Stimulated activated CD4-positive, alpha-beta T cell treated with anti-CD3 and anti-CD28 coated beads, Interleukin-12 subunit alpha, Interleukin-12 subunit beta, amount 100 ng/mL, for 48 hours (primary cell): ENCODE measurements at regions not wholly inside any gene's neighbourhood (a gene's known extent, or its start where the extent isn't known, plus 50 kb on each side); places are given as distances from the start of the nearest gene placed in this dataset.
"Not testable (repeated sequence)": the region's sequence is repeated elsewhere in the genome, so short reads cannot be mapped to it uniquely, and the experiment has no call there.

Source experiments
- DNase-seq, 3 donors: peaks; one replicate each; pipeline ENCODE4 v3.0.0-alpha.2; 2020; ENCODE audit warnings: low read depth in 2 of 3, low spot score in 1 of 3

GRCh38 chr2:239594772-239595608 is 194.2 kb upstream of the HDAC4 start:
- no peak for DNase-seq

- no peak for DNase-seq
Measured at GRCh38 chr2:239594019-239594771, 193.4 kb upstream of the HDAC4 start.

- DNase-seq = no peak
Measured at GRCh38 chr2:239593455-239593854, 192.6 kb upstream of the HDAC4 start.

GRCh38 chr2:239592629-239593290 is 191.9 kb upstream of the HDAC4 start:
- not testable (repeated sequence) for DNase-seq

- no peak for DNase-seq
Measured at GRCh38 chr2:239590995-239591915, 190.4 kb upstream of the HDAC4 start.

- no peak for DNase-seq
Measured at GRCh38 chr2:239590276-239590675, 189.5 kb upstream of the HDAC4 start.

GRCh38 chr2:239589833-239590232 is 189.0 kb upstream of the HDAC4 start:
- DNase-seq = no peak

- DNase-seq = no peak
Measured at GRCh38 chr2:239589270-239589825, 188.5 kb upstream of the HDAC4 start.

GRCh38 chr2:239588451-239589269 is 187.8 kb upstream of the HDAC4 start:
- no peak for DNase-seq

- DNase-seq = no peak
Measured at GRCh38 chr2:239587841-239588240, 187.0 kb upstream of the HDAC4 start.

GRCh38 chr2:239587311-239587731 is 186.5 kb upstream of the HDAC4 start:
- DNase-seq = no peak

- DNase-seq = no peak
Measured at GRCh38 chr2:239586651-239587310, 186.0 kb upstream of the HDAC4 start.

- no peak for DNase-seq
Measured at GRCh38 chr2:239585422-239585821, 184.6 kb upstream of the HDAC4 start.

- no peak for DNase-seq
Measured at GRCh38 chr2:239584986-239585385, 184.2 kb upstream of the HDAC4 start.

GRCh38 chr2:239583879-239584859 is 183.3 kb upstream of the HDAC4 start:
- DNase-seq = no peak

- DNase-seq = no peak
Measured at GRCh38 chr2:239583171-239583878, 182.5 kb upstream of the HDAC4 start.

GRCh38 chr2:239582476-239582875 is 181.7 kb upstream of the HDAC4 start:
- DNase-seq = no peak
